GM12878 (cell line): ENCODE measurements at regions not wholly inside any gene's neighbourhood (a gene's known extent, or its start where the extent isn't known, plus 50 kb on each side); places are given as distances from the start of the nearest gene placed in this dataset.

Source experiments
- ATAC-seq: fragments of 200-7000 bp; cut with Tn5 transposase; 3 replicates; pipeline ENCODE4 v1.9.1; 2020; ENCODE audit warnings: mild to moderate bottlenecking, moderate library complexity
- BruUV-seq: library from RNA; stranded (reverse); fragments of 400-500 nt; replicated peaks from 2 replicates; lab custom pipeline; 2021; lab: Mats Ljungman, UMichigan
- CTCF ChIA-PET: fragments of 300-600 bp; sonication (Branson Sonifier 250); formaldehyde crosslinking; extraction: SDS; loops from one replicate; lab custom pipeline; 2021; ENCODE audit warnings: inconsistent platforms; lab: Yijun Ruan, JAX
- POLR2A ChIA-PET: fragments of 350-600 bp; formaldehyde crosslinking; extraction: SDS; loops from one replicate; lab custom pipeline; 2021; ENCODE audit warnings: inconsistent platforms; lab: Charles Lee
- RAD21 ChIA-PET: fragments of 300-600 bp; sonication (Branson Sonifier 250); formaldehyde crosslinking; loops from one replicate; lab custom pipeline; 2023; ENCODE audit warnings: antibody characterized with exemption; ENCODE audit not compliant: unreplicated experiment; lab: Charles Lee
- SMC1A ChIA-PET: fragments of 300-600 bp; sonication (Branson Sonifier 250); formaldehyde crosslinking; loops from one replicate; lab custom pipeline; 2023; ENCODE audit not compliant: unreplicated experiment, uncharacterized antibody; lab: Charles Lee
- DNase-seq: peaks from one replicate; pipeline ENCODE4 v3.0.0-alpha.2; 2011; ENCODE audit warnings: low read depth, low spot score
- FAIRE-seq: peaks from 3 replicates; lab custom pipeline; 2011; peaks lifted over from hg19 to GRCh38; lab: Jason Lieb, UNC
- H2AFZ ChIP-seq: 2 replicates; pipeline ENCODE4 v1.6.0; 2011; ENCODE audit warnings: low read depth, low read length, control low read depth; ENCODE audit not compliant: control insufficient read depth
- H3K27ac ChIP-seq: 2 replicates; pipeline ENCODE4 v1.5.1; 2011; ENCODE audit warnings: control low read depth; ENCODE audit not compliant: control insufficient read depth, insufficient read depth
- H3K27me3 ChIP-seq, 2 experiments: replicated peaks in 1 of 2; 2 replicates each; pipeline versions ENCODE4 v1.6.0 to v1.6.1; 2011; ENCODE audit warnings: low read length in 1 of 2; ENCODE audit not compliant: control insufficient read depth in 2 of 2, insufficient read depth in 2 of 2
- H3K36me3 ChIP-seq, 2 experiments: 2 replicates each; pipeline ENCODE4 v1.5.1; 2011; ENCODE audit warnings: low read length in 1 of 2; ENCODE audit not compliant: control insufficient read depth in 2 of 2, insufficient read depth in 2 of 2
- H3K4me1 ChIP-seq: 2 replicates; pipeline ENCODE4 v1.6.1; 2011; ENCODE audit warnings: mild to moderate bottlenecking, low read length, moderate library complexity, mixed read lengths; ENCODE audit not compliant: control insufficient read depth, insufficient read depth
- H3K4me2 ChIP-seq: 2 replicates; pipeline ENCODE4 v1.6.0; 2011; ENCODE audit warnings: control low read depth; ENCODE audit not compliant: control insufficient read depth, insufficient read depth
- H3K4me3 ChIP-seq: fragments of 200-600 bp; sonication (generic); 2 replicates; pipeline ENCODE4 v1.5.1; 2016
- H3K79me2 ChIP-seq: 2 replicates; pipeline ENCODE4 v1.6.0; 2011; ENCODE audit warnings: low read length; ENCODE audit not compliant: control insufficient read depth, insufficient read depth
- H3K9ac ChIP-seq: 2 replicates; pipeline ENCODE4 v1.8.0; 2011; ENCODE audit warnings: low read length, control low read depth, mixed read lengths; ENCODE audit not compliant: control insufficient read depth, insufficient read depth
- H3K9me3 ChIP-seq: replicated peaks from 3 replicates; pipeline ENCODE4 v1.5.1; 2011; ENCODE audit warnings: mild to moderate bottlenecking, low read length; ENCODE audit not compliant: control insufficient read depth, insufficient read depth
- H4K20me1 ChIP-seq: 2 replicates; pipeline ENCODE4 v1.6.0; 2011; ENCODE audit not compliant: control insufficient read depth, insufficient read depth
- CHD2 ChIP-seq: IDR thresholded peaks from 2 replicates; pipeline ENCODE4 v1.6.1; 2011; ENCODE audit warnings: low read depth, low read length, improper control_type of control experiment, borderline replicate concordance
- HDAC2 ChIP-seq: fragments of 200-600 bp; sonication (generic); IDR thresholded peaks from 2 replicates; pipeline ENCODE4 v1.6.1; 2017
- IRF3 ChIP-seq: fragments of 450-650 bp; IDR thresholded peaks from 2 replicates; pipeline ENCODE4 v1.6.1; 2014; ENCODE audit warnings: mild to moderate bottlenecking
- MAX ChIP-seq: IDR thresholded peaks from 2 replicates; pipeline ENCODE4 v1.6.1; 2012; ENCODE audit warnings: low read depth, low read length, improper control_type of control experiment
- RCOR1 ChIP-seq: conservative IDR thresholded peaks from 2 replicates; pipeline ENCODE4 v1.6.1; 2012; ENCODE audit warnings: low read depth, low read length, improper control_type of control experiment
- RUNX3 ChIP-seq: IDR thresholded peaks from 2 replicates; pipeline ENCODE4 v1.6.1; 2012; ENCODE audit warnings: low read length, inconsistent platforms
- SMAD1 ChIP-seq: fragments of 450-650 bp; IDR thresholded peaks from 2 replicates; pipeline ENCODE4 v1.6.1; 2018; ENCODE audit warnings: mild to moderate bottlenecking, low read depth; ENCODE audit not compliant: partially characterized antibody
- WGBS: methylation state at CpG from one replicate; pipeline ENCODE4 v1.1.6; 2016; ENCODE audit warnings: low lambda C conversion rate; ENCODE audit not compliant: insufficient replicate concordance, insufficient coverage; ENCODE audit errors: missing lambda C conversion rate; 5-methylcytosine and 5-hydroxymethylcytosine counted together
- in situ Hi-C: fragments of 300-500 bp; cut with MboI; formaldehyde crosslinking; loops from 9 replicates; pipeline ENCODE4 v1.14.3; 2018; ENCODE audit warnings: mixed read lengths
- intact Hi-C: fragments of 100-400 bp; cut with micrococcal nuclease; formaldehyde crosslinking; loops from one replicate; pipeline ENCODE4 v1.14.2; 2022; ENCODE audit not compliant: unreplicated experiment

- ChIA-PET CTCF (no interaction called here), RAD21 (no interaction called here), SMC1A (interaction anchor here (1.3 kb wide), 1 partner anchor 20 kb away, joined by 3 read pairs; no protein-coding TSS in a partner anchor), POLR2A (no interaction called here)
- no peaks in the 10 kb centered on the region for H3K27me3 ChIP-seq
- no peaks in the 10 kb centered on the region for H3K79me2 ChIP-seq
- ATAC-seq = no peak
- H3K36me3 ChIP-seq = no peaks in the 10 kb centered on the region
- 11% methylated on average over 4 of the region's 4 CpGs for WGBS
- H3K4me1 ChIP-seq = no peaks in the 10 kb centered on the region
- H2AFZ ChIP-seq = no peak overlapping the region
- in situ Hi-C loops (no loop called here), intact Hi-C loops (no loop called here)
- TF ChIP-seq CHD2 (no peak), IRF3 (no peak)
- H3K9me3 ChIP-seq = no peaks in the 10 kb centered on the region
- no peak overlapping the region for H3K9ac ChIP-seq
- no peak overlapping the region for H3K27ac ChIP-seq
- H3K4me2 ChIP-seq = no peak overlapping the region
- FAIRE-seq = no peak
- no peak for DNase-seq
- H3K4me3 ChIP-seq = no peak overlapping the region
- no TSS peak for BruUV-seq
- no peaks in the 10 kb centered on the region for H4K20me1 ChIP-seq
Measured at GRCh38 chr3:182104881-182105280, 393.2 kb downstream of the SOX2 start.

GRCh38 chr3:182105875-182106274, 394.1 kb downstream of the SOX2 start:
- Histone ChIP-seq H3K4me3 (no peak overlapping the region), H3K27me3 (no peaks in the 10 kb centered on the region), H3K9ac (no peak overlapping the region), H3K9me3 (no peaks in the 10 kb centered on the region), H3K4me2 (no peak overlapping the region), H2AFZ (no peak overlapping the region), H3K27ac (no peak overlapping the region), H4K20me1 (no peaks in the 10 kb centered on the region), H3K79me2 (no peaks in the 10 kb centered on the region), H3K36me3 (no peaks in the 10 kb centered on the region), H3K4me1 (no peaks in the 10 kb centered on the region)
- in situ Hi-C loops = no loop called here
- TF ChIP-seq MAX (no peak), SMAD1 (no peak), RUNX3 (no peak), RCOR1 (no peak), HDAC2 (no peak)
- no TSS peak for BruUV-seq
- CTCF ChIA-PET = no interaction called here
- 3% methylated on average over 4 of the region's 4 CpGs for WGBS
- RAD21 ChIA-PET = no interaction called here
- intact Hi-C loops = no loop called here
- SMC1A ChIA-PET = interaction anchor here (1.3 kb wide), 1 partner anchor 19 kb away, joined by 3 read pairs; no protein-coding TSS in a partner anchor
- FAIRE-seq = no peak
- ATAC-seq = no peak
- POLR2A ChIA-PET = no interaction called here
- DNase-seq = no peak
